ENCODE measurements at regions not wholly inside any gene's neighbourhood (a gene's known extent, or its start where the extent isn't known, plus 50 kb on each side); places are given as distances from the start of the nearest gene placed in this dataset.

DNA sequence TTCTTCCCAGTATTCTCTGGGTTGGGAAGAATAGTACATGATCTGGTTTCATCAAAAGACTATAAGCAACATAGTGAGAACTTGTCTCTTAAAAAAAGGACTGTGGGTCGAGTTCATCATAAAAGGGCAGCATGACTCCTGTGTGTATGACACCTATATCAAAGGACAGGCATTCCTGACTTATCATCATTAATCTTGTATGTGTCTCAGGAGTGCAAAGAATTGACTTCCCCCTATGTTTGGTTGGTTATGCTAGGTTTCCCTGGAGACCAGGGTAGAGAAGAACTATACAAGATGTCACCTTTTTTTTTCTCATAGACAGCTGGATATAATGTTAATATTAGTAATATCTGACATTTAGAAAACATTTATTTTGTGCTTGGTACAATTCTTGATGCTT, 173.1 kb upstream of the ANKRD55 start:
- Histone ChIP-seq H3T11ph (ENCODE audit: low read length) (no peak overlapping the region), H3K9me3 (ENCODE audit: control insufficient read depth, low read depth, low read length) (no peaks in the 10 kb centered on the region), H3K4me1 (ENCODE audit: insufficient read depth, low read length) (no peaks in the 10 kb centered on the region; the same call in 1 of the 2 replicates), H3K4ac (ENCODE audit: low read depth, low read length) (no peak overlapping the region), H3K79me2 (ENCODE audit: insufficient read depth, low read length) (no peaks in the 10 kb centered on the region), H2BK5ac (ENCODE audit: insufficient read length, low read length) (no peak overlapping the region), H4K91ac (ENCODE audit: insufficient read length, low read depth, low read length) (no peak overlapping the region), H3K14ac (ENCODE audit: insufficient read depth, low read length) (no peak overlapping the region), H2BK120ac (ENCODE audit: low read depth, low read length, poor library complexity, severe bottlenecking) (no peak overlapping the region), H3K27me3 (ENCODE audit: insufficient read depth, low read length) (no peaks in the 10 kb centered on the region), H4K20me1 (ENCODE audit: control insufficient read depth, insufficient read depth, insufficient read length) (no peaks in the 10 kb centered on the region), H3K23ac (ENCODE audit: insufficient read length, low read depth, low read length) (no peak overlapping the region), H2AFZ (ENCODE audit: low read length) (no peak overlapping the region), H3K23me2 (ENCODE audit: insufficient read length, low read depth, low read length, poor library complexity, severe bottlenecking) (no peaks in the 10 kb centered on the region), H4K8ac (replicated peaks; ENCODE audit: insufficient read length, low read depth, low read length) (no peak overlapping the region), H3K18ac (ENCODE audit: insufficient read length, low read depth, low read length) (no peak overlapping the region), H3K27ac (ENCODE audit: insufficient read length, low read depth, low read length) (no peak overlapping the region), H2BK15ac (ENCODE audit: low read depth, low read length) (no peak overlapping the region), H3K79me1 (ENCODE audit: insufficient read depth, low read depth, low read length, poor library complexity, severe bottlenecking) (no peaks in the 10 kb centered on the region), H3K4me2 (ENCODE audit: insufficient read depth, insufficient read length, low read length) (no peak overlapping the region), H2BK20ac (ENCODE audit: low read depth, low read length, poor library complexity, severe bottlenecking) (no peak overlapping the region), H3K56ac (ENCODE audit: insufficient read length, low read depth, low read length) (no peak overlapping the region), H4K5ac (ENCODE audit: insufficient read length, low read depth, low read length) (no peak overlapping the region), H3K9ac (ENCODE audit: extremely low read depth, insufficient read length, low read length) (no peak overlapping the region), H2AK5ac (ENCODE audit: insufficient read length, low read length) (no peak overlapping the region), H2BK12ac (ENCODE audit: insufficient read length, low read depth, low read length) (no peak overlapping the region)
- no peak overlapping the region for H3K27ac Mint-ChIP-seq
- no CpG with 5 or more reads among the region's 1 CpG for WGBS (ENCODE audit: extremely low coverage, insufficient read length, low lambda C conversion rate)
- no peak overlapping the region for H3K4me3 Mint-ChIP-seq
- TF ChIP-seq, protein P1, sequence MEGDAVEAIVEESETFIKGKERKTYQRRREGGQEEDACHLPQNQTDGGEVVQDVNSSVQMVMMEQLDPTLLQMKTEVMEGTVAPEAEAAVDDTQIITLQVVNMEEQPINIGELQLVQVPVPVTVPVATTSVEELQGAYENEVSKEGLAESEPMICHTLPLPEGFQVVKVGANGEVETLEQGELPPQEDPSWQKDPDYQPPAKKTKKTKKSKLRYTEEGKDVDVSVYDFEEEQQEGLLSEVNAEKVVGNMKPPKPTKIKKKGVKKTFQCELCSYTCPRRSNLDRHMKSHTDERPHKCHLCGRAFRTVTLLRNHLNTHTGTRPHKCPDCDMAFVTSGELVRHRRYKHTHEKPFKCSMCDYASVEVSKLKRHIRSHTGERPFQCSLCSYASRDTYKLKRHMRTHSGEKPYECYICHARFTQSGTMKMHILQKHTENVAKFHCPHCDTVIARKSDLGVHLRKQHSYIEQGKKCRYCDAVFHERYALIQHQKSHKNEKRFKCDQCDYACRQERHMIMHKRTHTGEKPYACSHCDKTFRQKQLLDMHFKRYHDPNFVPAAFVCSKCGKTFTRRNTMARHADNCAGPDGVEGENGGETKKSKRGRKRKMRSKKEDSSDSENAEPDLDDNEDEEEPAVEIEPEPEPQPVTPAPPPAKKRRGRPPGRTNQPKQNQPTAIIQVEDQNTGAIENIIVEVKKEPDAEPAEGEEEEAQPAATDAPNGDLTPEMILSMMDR (conservative IDR thresholded peaks at IDR 0.05): no peak
- H3K4me1 Mint-ChIP-seq: peaks cover 22 to 24% of the 10 kb centered on the region in 2 experiments
- no peak for DNase-seq
- H3K36me3 Mint-ChIP-seq (ENCODE audit: insufficient read depth in 1 of 3, low read depth in 3 of 3): no peaks in the 10 kb centered on the region
- no peaks in the 10 kb centered on the region for H3K9me3 Mint-ChIP-seq
- no peaks in the 10 kb centered on the region for H3K27me3 Mint-ChIP-seq (ENCODE audit: low read depth)

Measured in H9 (cell line).